Neuronal stem cell (in vitro differentiated cells): ENCODE measurements at regions not wholly inside any gene's neighbourhood (a gene's known extent, or its start where the extent isn't known, plus 50 kb on each side); places are given as distances from the start of the nearest gene placed in this dataset.
A peak's percentile ranks its signal among the peaks of the same experiment; 100 is the strongest.

ENCODE experiments used
- DNase-seq: peaks from one replicate; pipeline ENCODE4 v3.0.0-alpha.2; 2013; ENCODE audit warnings: low spot score
- H2AFZ ChIP-seq: one replicate; pipeline ENCODE4 v1.6.1; 2013; ENCODE audit warnings: mild to moderate bottlenecking, low read length, inconsistent platforms
- H2AK5ac ChIP-seq: 2 replicates; pipeline ENCODE4 v1.6.1; 2013; ENCODE audit warnings: low read depth, mild to moderate bottlenecking, inconsistent platforms, low read length, moderate library complexity, mixed read lengths
- H2BK120ac ChIP-seq: 2 replicates; pipeline ENCODE4 v1.6.1; 2013; ENCODE audit warnings: low read depth, mild to moderate bottlenecking, inconsistent platforms, low read length, moderate library complexity, mixed read lengths
- H2BK12ac ChIP-seq: one replicate; pipeline ENCODE4 v1.6.1; 2013; ENCODE audit warnings: low read length, inconsistent platforms
- H2BK15ac ChIP-seq: 2 replicates; pipeline ENCODE4 v1.6.1; 2013; ENCODE audit warnings: mild to moderate bottlenecking, low read length, inconsistent platforms, mixed read lengths
- H2BK5ac ChIP-seq: one replicate; pipeline ENCODE4 v1.6.1; 2013; ENCODE audit warnings: inconsistent platforms, mild to moderate bottlenecking, low read length, moderate library complexity
- H3K14ac ChIP-seq: one replicate; pipeline ENCODE4 v1.6.1; 2013; ENCODE audit warnings: low read length, inconsistent platforms
- H3K18ac ChIP-seq: 2 replicates; pipeline ENCODE4 v1.6.1; 2013; ENCODE audit warnings: low read length, inconsistent platforms
- H3K23ac ChIP-seq: 2 replicates; pipeline ENCODE4 v1.6.1; 2013; ENCODE audit warnings: low read depth, mild to moderate bottlenecking, mixed read lengths, low read length, inconsistent platforms; ENCODE audit not compliant: poor library complexity
- H3K27ac ChIP-seq: replicated peaks from 3 replicates; pipeline ENCODE4 v1.5.1; 2013; ENCODE audit warnings: low read length, inconsistent platforms
- H3K27me3 ChIP-seq, 3 experiments: 2 replicates each; pipeline ENCODE4 v1.6.1; 2013; ENCODE audit warnings: low read length in 3 of 3, mild to moderate bottlenecking in 2 of 3, inconsistent platforms in 1 of 3, low read depth in 1 of 3, mixed read lengths in 1 of 3, moderate library complexity in 1 of 3; ENCODE audit not compliant: control insufficient read depth in 3 of 3, insufficient read depth in 3 of 3
- H3K36me3 ChIP-seq, 2 donors: replicated peaks in 1 of 2; 2 replicates each; pipeline ENCODE4 v1.6.1; 2013; ENCODE audit warnings: low read length in 2 of 2; ENCODE audit not compliant: control insufficient read depth in 2 of 2, insufficient read depth in 2 of 2
- H3K4ac ChIP-seq: 2 replicates; pipeline ENCODE4 v1.6.1; 2013; ENCODE audit warnings: inconsistent platforms, mild to moderate bottlenecking, low read length, moderate library complexity
- H3K4me1 ChIP-seq, 2 donors: 1 replicate in 1 of 2; 2 replicates in 1 of 2; pipeline ENCODE4 v1.6.1; 2013; ENCODE audit warnings: low read length in 2 of 2, low read depth in 1 of 2; ENCODE audit not compliant: control insufficient read depth in 2 of 2, insufficient read depth in 1 of 2
- H3K4me2 ChIP-seq: one replicate; pipeline ENCODE4 v1.6.1; 2013; ENCODE audit warnings: mild to moderate bottlenecking, low read length, inconsistent platforms; ENCODE audit not compliant: insufficient read depth, poor library complexity, severe bottlenecking
- H3K4me3 ChIP-seq, 2 donors: 2 replicates each; pipeline ENCODE4 v1.5.1; 2013; ENCODE audit warnings: low read length in 2 of 2, mild to moderate bottlenecking in 2 of 2, inconsistent platforms in 1 of 2, moderate library complexity in 1 of 2
- H3K79me1 ChIP-seq: one replicate; pipeline ENCODE4 v1.6.1; 2013; ENCODE audit warnings: low read depth, mild to moderate bottlenecking, inconsistent platforms, low read length, moderate library complexity
- H3K9ac ChIP-seq: one replicate; pipeline ENCODE4 v1.6.1; 2013; ENCODE audit warnings: mild to moderate bottlenecking, low read depth, low read length, inconsistent platforms; ENCODE audit not compliant: poor library complexity
- H3K9me3 ChIP-seq, 2 donors: replicated peaks in 1 of 2; 2 replicates each; pipeline versions ENCODE3 to v1.6.1; 2013; ENCODE audit warnings: low read length in 2 of 2, mild to moderate bottlenecking in 2 of 2, inconsistent platforms in 1 of 2, low read depth in 1 of 2, mixed read lengths in 1 of 2, moderate library complexity in 1 of 2; ENCODE audit not compliant: control insufficient read depth in 2 of 2, insufficient read depth in 1 of 2
- H4K8ac ChIP-seq: one replicate; pipeline ENCODE4 v1.6.1; 2013; ENCODE audit warnings: low read depth, mild to moderate bottlenecking, inconsistent platforms, low read length, moderate library complexity
- H4K91ac ChIP-seq: one replicate; pipeline ENCODE4 v1.6.1; 2013; ENCODE audit warnings: low read length, low read depth, mild to moderate bottlenecking, inconsistent platforms; ENCODE audit not compliant: poor library complexity
- WGBS, 2 donors: extraction: QIAGEN DNeasy Blood & Tissue Kit; methylation state at CpG; one replicate each; pipeline ENCODE4 v1.1.7; 2013; ENCODE audit warnings: missing lambda C conversion rate in 2 of 2, mixed read lengths in 1 of 2; ENCODE audit not compliant: insufficient read length in 2 of 2, insufficient replicate concordance in 1 of 2; ENCODE audit errors: extremely low coverage in 2 of 2; 5-methylcytosine and 5-hydroxymethylcytosine counted together

- no peak overlapping the region for H4K8ac ChIP-seq
- H4K91ac ChIP-seq = no peak overlapping the region
- H2BK5ac ChIP-seq = no peak overlapping the region
- DNase-seq = peak; percentile 24
- H2BK12ac ChIP-seq = no peak overlapping the region
- H3K79me1 ChIP-seq = no peaks in the 10 kb centered on the region
- no peaks in the 10 kb centered on the region for H3K4me1 ChIP-seq
- H2BK15ac ChIP-seq = no peak overlapping the region
- H3K27ac ChIP-seq = no peak overlapping the region
- H3K18ac ChIP-seq = no peak overlapping the region
- H3K23ac ChIP-seq = no peak overlapping the region
- no peak overlapping the region for H3K4me2 ChIP-seq
- H3K4ac ChIP-seq = no peak overlapping the region
- no peaks in the 10 kb centered on the region for H3K36me3 ChIP-seq
- H2AFZ ChIP-seq = no peak overlapping the region
- no peaks in the 10 kb centered on the region for H3K27me3 ChIP-seq
- no peak overlapping the region for H3K9ac ChIP-seq
- no peak overlapping the region for H3K14ac ChIP-seq
- no peak overlapping the region for H3K4me3 ChIP-seq
- WGBS, 2 donors = no CpG with 5 or more reads among the region's 3 CpGs
- no peak overlapping the region for H2AK5ac ChIP-seq
- H2BK120ac ChIP-seq = no peak overlapping the region
- no peaks in the 10 kb centered on the region for H3K9me3 ChIP-seq
These were observed 820.5 kb upstream of the POU3F3 start for GRCh38 chr2:104033399-104033798.

GRCh38 chr2:104040771-104041170 is 813.1 kb upstream of the POU3F3 start:
- H2AFZ ChIP-seq = no peak overlapping the region
- H2BK15ac ChIP-seq = no peak overlapping the region
- no peak for DNase-seq
- no CpG with 5 or more reads among the region's 2 CpGs for WGBS, 2 donors
- H4K91ac ChIP-seq = no peak overlapping the region
- no peak overlapping the region for H3K18ac ChIP-seq
- H3K27ac ChIP-seq = no peak overlapping the region
- H3K36me3 ChIP-seq = no peaks in the 10 kb centered on the region
- no peak overlapping the region for H3K14ac ChIP-seq
- no peak overlapping the region for H3K4ac ChIP-seq
- no peaks in the 10 kb centered on the region for H3K4me1 ChIP-seq
- H3K9me3 ChIP-seq = no peaks in the 10 kb centered on the region
- no peaks in the 10 kb centered on the region for H3K27me3 ChIP-seq
- no peak overlapping the region for H2AK5ac ChIP-seq
- no peaks in the 10 kb centered on the region for H3K79me1 ChIP-seq
- no peak overlapping the region for H2BK12ac ChIP-seq
- H2BK120ac ChIP-seq = no peak overlapping the region
- H3K4me3 ChIP-seq = no peak overlapping the region
- no peak overlapping the region for H3K23ac ChIP-seq
- H4K8ac ChIP-seq = no peak overlapping the region
- H3K9ac ChIP-seq = no peak overlapping the region
- no peak overlapping the region for H2BK5ac ChIP-seq
- no peak overlapping the region for H3K4me2 ChIP-seq

GRCh38 chr2:104041351-104041750 is 812.6 kb upstream of the POU3F3 start:
- Histone ChIP-seq H3K9me3 (no peaks in the 10 kb centered on the region), H2BK120ac (no peak overlapping the region), H4K8ac (no peak overlapping the region), H3K4me1 (no peaks in the 10 kb centered on the region), H3K27ac (no peak overlapping the region), H3K23ac (no peak overlapping the region), H3K14ac (no peak overlapping the region), H3K18ac (no peak overlapping the region), H2BK5ac (no peak overlapping the region), H3K4ac (no peak overlapping the region), H4K91ac (no peak overlapping the region), H3K4me2 (no peak overlapping the region), H3K36me3 (no peaks in the 10 kb centered on the region), H2AK5ac (no peak overlapping the region), H2BK15ac (no peak overlapping the region), H3K4me3 (no peak overlapping the region), H3K9ac (no peak overlapping the region), H2AFZ (no peak overlapping the region), H3K79me1 (no peaks in the 10 kb centered on the region), H3K27me3 (no peaks in the 10 kb centered on the region), H2BK12ac (no peak overlapping the region)
- DNase-seq = no peak

DNA sequence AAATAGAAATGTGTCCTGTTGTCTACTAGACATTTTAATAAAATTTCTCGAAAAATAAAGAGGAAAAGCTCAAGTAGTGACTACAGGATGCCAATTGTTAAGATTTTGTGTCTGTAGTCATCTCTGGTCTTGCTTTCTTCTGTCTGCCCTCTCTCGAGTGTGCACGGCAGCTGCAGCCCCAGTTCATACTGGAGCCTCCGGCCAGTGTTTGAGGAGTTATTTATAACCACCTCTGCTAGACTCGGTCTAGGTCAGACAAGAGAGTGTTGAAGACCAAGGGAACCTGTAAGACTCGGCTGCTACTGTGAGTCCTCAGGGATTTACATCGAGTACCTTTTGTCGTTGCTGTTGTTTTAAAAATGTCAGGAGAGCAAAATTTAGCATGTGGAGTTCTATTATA is 810.1 kb upstream of the POU3F3 start:
- Histone ChIP-seq H3K27ac (no peak overlapping the region), H2AK5ac (no peak overlapping the region), H3K36me3 (no peaks in the 10 kb centered on the region)

More for the DNA sequence above, 810.1 kb upstream of the POU3F3 start:
- H3K9ac ChIP-seq = no peak overlapping the region
- H2BK120ac ChIP-seq = no peak overlapping the region
- H3K4me1 ChIP-seq = no peaks in the 10 kb centered on the region
- no peak overlapping the region for H3K4me2 ChIP-seq
- DNase-seq = no peak
- no peak overlapping the region for H2BK12ac ChIP-seq
- no peak overlapping the region for H2BK15ac ChIP-seq
- H3K18ac ChIP-seq = no peak overlapping the region
- H3K14ac ChIP-seq = no peak overlapping the region
- no peak overlapping the region for H2BK5ac ChIP-seq
- H3K9me3 ChIP-seq = no peaks in the 10 kb centered on the region
- no peak overlapping the region for H4K91ac ChIP-seq
- H3K4ac ChIP-seq = no peak overlapping the region
- H3K27me3 ChIP-seq = no peaks in the 10 kb centered on the region
- H4K8ac ChIP-seq = no peak overlapping the region
- no CpG with 5 or more reads among the region's 8 CpGs for WGBS, 2 donors
- H3K79me1 ChIP-seq = no peaks in the 10 kb centered on the region
- no peak overlapping the region for H3K23ac ChIP-seq
- H2AFZ ChIP-seq = peak overlapping the region; percentile 57
- no peak overlapping the region for H3K4me3 ChIP-seq
